K562 (cell line): ENCODE measurements at regions not wholly inside any gene's neighbourhood (a gene's known extent, or its start where the extent isn't known, plus 50 kb on each side); places are given as distances from the start of the nearest gene placed in this dataset.

Experiments used
- ATAC-seq: fragments of 200-7000 bp; cut with Tn5 transposase; 3 replicates; pipeline ENCODE4 v1.9.1; 2020; ENCODE audit warnings: moderate library complexity
- BruUV-seq: library from RNA; stranded (reverse); fragments of 400-500 nt; replicated peaks from 2 replicates; lab custom pipeline; 2021; lab: Mats Ljungman, UMichigan
- CTCF ChIA-PET: fragments of 300-600 bp; formaldehyde crosslinking; extraction: SDS; loops from one replicate; lab custom pipeline; 2021; ENCODE audit warnings: low intra/inter-chr PET ratio; lab: Yijun Ruan, JAX
- POLR2A ChIA-PET: fragments of 300-600, 350-650 bp; sonication (Branson Sonifier 250); formaldehyde crosslinking; extraction: SDS; loops from one replicate; lab custom pipeline; 2021; ENCODE audit warnings: antibody characterized with exemption, inconsistent platforms; lab: Yijun Ruan, JAX
- DNase-seq, 4 experiments: peaks; one replicate each; pipeline versions ENCODE4 v3.0.0 to v3.0.0-alpha.2; 2011 to 2018; ENCODE audit warnings: low spot score in 3 of 4, mixed read lengths in 3 of 4; ENCODE audit errors: extremely low read depth in 1 of 4
- FAIRE-seq: peaks from 2 replicates; lab custom pipeline; 2011; peaks lifted over from hg19 to GRCh38; lab: Jason Lieb, UNC
- H2AFZ ChIP-seq: 2 replicates; pipeline ENCODE4 v1.6.0; 2011; ENCODE audit warnings: low read depth, low read length, control low read depth, inconsistent platforms
- H3K27ac ChIP-seq: fragments of 200-600 bp; 3 replicates; pipeline ENCODE4 v1.8.0; 2011; ENCODE audit warnings: low read depth, mild to moderate bottlenecking, control low read depth, inconsistent platforms, low read length, moderate library complexity, mixed read lengths; ENCODE audit errors: extremely low read depth
- H3K27me3 ChIP-seq, 2 experiments: fragments of 300-600 bp in 1 of 2; 2 replicates in 1 of 2; 3 replicates in 1 of 2; pipeline versions ENCODE4 v1.6.0 to v1.8.0; 2011; ENCODE audit warnings: inconsistent platforms in 2 of 2, low read length in 2 of 2, mild to moderate bottlenecking in 1 of 2, mixed read lengths in 1 of 2, moderate library complexity in 1 of 2; ENCODE audit not compliant: control insufficient read depth in 2 of 2, insufficient read depth in 2 of 2
- H3K36me3 ChIP-seq: fragments of 300-600 bp; 3 replicates; pipeline ENCODE4 v1.8.0; 2011; ENCODE audit warnings: mild to moderate bottlenecking, low read length, inconsistent platforms; ENCODE audit not compliant: control insufficient read depth, insufficient read depth
- H3K4me1 ChIP-seq, 2 experiments: fragments of 200-600 bp in 1 of 2; replicated peaks in 1 of 2; 2 replicates in 1 of 2; 3 replicates in 1 of 2; pipeline versions ENCODE4 v1.5.1 to v1.8.0; 2011; ENCODE audit warnings: inconsistent platforms in 2 of 2, low read length in 2 of 2, mild to moderate bottlenecking in 1 of 2, mixed read lengths in 1 of 2, moderate library complexity in 1 of 2; ENCODE audit not compliant: control insufficient read depth in 2 of 2, insufficient read depth in 2 of 2
- H3K4me2 ChIP-seq: 2 replicates; pipeline ENCODE4 v1.6.1; 2011; ENCODE audit warnings: low read length, control low read depth, inconsistent platforms, mixed read lengths; ENCODE audit not compliant: insufficient read depth
- H3K4me3 ChIP-seq: fragments of 200-600 bp; sonication (generic), shearing (Covaris generic); 2 replicates; pipeline ENCODE4 v1.5.1; 2016; ENCODE audit warnings: control low read depth, inconsistent platforms
- H3K79me2 ChIP-seq: fragments of 200-600 bp; 3 replicates; pipeline ENCODE4 v1.8.0; 2011; ENCODE audit warnings: low read length, inconsistent platforms; ENCODE audit not compliant: control insufficient read depth, insufficient read depth
- H3K9ac ChIP-seq, 2 experiments: 2 replicates each; pipeline versions ENCODE4 v1.6.0 to v1.6.1; 2011; ENCODE audit warnings: low read depth in 2 of 2, low read length in 2 of 2, control low read depth in 1 of 2, inconsistent platforms in 1 of 2, mild to moderate bottlenecking in 1 of 2, mixed read lengths in 1 of 2; ENCODE audit not compliant: insufficient read depth in 1 of 2
- H3K9me1 ChIP-seq: one replicate; pipeline ENCODE4 v1.6.0; 2011; ENCODE audit warnings: inconsistent platforms, mild to moderate bottlenecking, low read length, moderate library complexity; ENCODE audit not compliant: control insufficient read depth, insufficient read depth
- H3K9me3 ChIP-seq: replicated peaks from 2 replicates; pipeline ENCODE4 v1.5.1; 2011; ENCODE audit warnings: low read depth, low read length, inconsistent platforms; ENCODE audit not compliant: control insufficient read depth, insufficient read depth
- H4K20me1 ChIP-seq: replicated peaks from 2 replicates; pipeline ENCODE4 v1.6.1; 2011; ENCODE audit warnings: low read length, inconsistent platforms, mixed read lengths; ENCODE audit not compliant: control insufficient read depth, insufficient read depth
- CTBP1 ChIP-seq: fragments of 450-650 bp; IDR thresholded peaks from 2 replicates; pipeline ENCODE4 v1.6.1; 2016; ENCODE audit warnings: borderline replicate concordance
- GATAD2A ChIP-seq: fragments of 450-650 bp; IDR thresholded peaks from 2 replicates; pipeline ENCODE4 v1.6.1; 2017
- RBM17 ChIP-seq: fragments of 200-400 bp; formaldehyde crosslinking; IDR thresholded peaks from 2 replicates; pipeline ENCODE4 v1.6.1; 2017; ENCODE audit warnings: low read depth, mild to moderate bottlenecking, low read length, borderline replicate concordance
- RNF2 ChIP-seq: sonication (generic); IDR thresholded peaks from 2 replicates; pipeline ENCODE4 v1.6.1; 2016
- SMARCC2 ChIP-seq: fragments of 450-650 bp; IDR thresholded peaks from 2 replicates; pipeline ENCODE4 v1.6.1; 2017; ENCODE audit warnings: antibody characterized with exemption, moderate library complexity, mild to moderate bottlenecking, low read depth
- SREBF2 ChIP-seq: sonication (generic); formaldehyde crosslinking; IDR thresholded peaks from 2 replicates; pipeline ENCODE4 v1.4.0; 2020; ENCODE audit warnings: mild to moderate bottlenecking, missing genetic modification reagents
- THAP12 ChIP-seq: fragments of 250-450 bp; sonication (Bioruptor Pico); IDR thresholded peaks from 2 replicates; pipeline ENCODE4 v1.9.0; 2021; ENCODE audit warnings: mild to moderate bottlenecking, inconsistent platforms
- ZFX ChIP-seq: sonication (generic); formaldehyde crosslinking; IDR thresholded peaks from 2 replicates; pipeline ENCODE4 v1.8.0; 2022; ENCODE audit warnings: mild to moderate bottlenecking, missing genetic modification reagents, moderate library complexity
- ZNF609 ChIP-seq: sonication (generic); formaldehyde crosslinking; IDR thresholded peaks from 2 replicates; pipeline ENCODE4 v1.8.1; 2023; ENCODE audit warnings: missing genetic modification reagents, mild to moderate bottlenecking, borderline replicate concordance
- WGBS: fragments of 100-300 bp; shearing (Covaris generic); methylation state at CpG from one replicate; pipeline ENCODE4 v1.1.6; 2016; ENCODE audit warnings: low coverage, mixed read lengths; ENCODE audit not compliant: insufficient coverage; ENCODE audit errors: missing lambda C conversion rate; 5-methylcytosine and 5-hydroxymethylcytosine counted together
- in situ Hi-C: fragments of 300-500 bp; cut with MboI; formaldehyde crosslinking; loops from 4 replicates; pipeline ENCODE4 v1.15.0; 2018; ENCODE audit warnings: inconsistent platforms, mixed read lengths
- intact Hi-C: fragments of 100-400 bp; cut with micrococcal nuclease; formaldehyde crosslinking; loops from 2 replicates; pipeline ENCODE4 v1.14.2; 2022

GRCh38 chr4:93983140-93983539 lies 154.6 kb downstream of the ATOH1 start (continued):
- no peak for TF ChIP-seq ZFX (CRISPR knock-in tag)
- no peak for TF ChIP-seq GATAD2A
- TF ChIP-seq SREBF2 (CRISPR knock-in tag) = no peak
- TF ChIP-seq SMARCC2 = no peak

GRCh38 chr4:93994175-93994994 lies 165.8 kb downstream of the ATOH1 start:
- no peak for FAIRE-seq
- H2AFZ ChIP-seq = no peak overlapping the region
- in situ Hi-C loops = no loop called here
- no peak overlapping the region for H3K4me3 ChIP-seq
- DNase-seq = no peak
- intact Hi-C loops = no loop called here
- no peaks in the 10 kb centered on the region for H3K9me1 ChIP-seq
- no peaks in the 10 kb centered on the region for H4K20me1 ChIP-seq
- CTCF ChIA-PET = no interaction called here
- ATAC-seq = no peak
- no peak overlapping the region for H3K9ac ChIP-seq
- no peaks in the 10 kb centered on the region for H3K4me1 ChIP-seq
- H3K9me3 ChIP-seq = no peaks in the 10 kb centered on the region
- no peaks in the 10 kb centered on the region for H3K36me3 ChIP-seq
- no peak overlapping the region for H3K27ac ChIP-seq
- no peaks in the 10 kb centered on the region for H3K27me3 ChIP-seq
- no peaks in the 10 kb centered on the region for H3K79me2 ChIP-seq
- POLR2A ChIA-PET = no interaction called here
- WGBS = 22% methylated on average over 5 of the region's 5 CpGs
- H3K4me2 ChIP-seq = no peak overlapping the region
- no TSS peak for BruUV-seq
- TF ChIP-seq RBM17 (no peak), THAP12 (CRISPR knock-in tag) (no peak), RNF2 (no peak), ZNF609 (CRISPR knock-in tag) (no peak), CTBP1 (no peak), GATAD2A (no peak)
